ENCODE measurements at regions not wholly inside any gene's neighbourhood (a gene's known extent, or its start where the extent isn't known, plus 50 kb on each side); places are given as distances from the start of the nearest gene placed in this dataset.
A peak's percentile ranks its signal among the peaks of the same experiment; 100 is the strongest.
"Not testable (repeated sequence)": the region's sequence is repeated elsewhere in the genome, so short reads cannot be mapped to it uniquely, and the experiment has no call there.

DNA sequence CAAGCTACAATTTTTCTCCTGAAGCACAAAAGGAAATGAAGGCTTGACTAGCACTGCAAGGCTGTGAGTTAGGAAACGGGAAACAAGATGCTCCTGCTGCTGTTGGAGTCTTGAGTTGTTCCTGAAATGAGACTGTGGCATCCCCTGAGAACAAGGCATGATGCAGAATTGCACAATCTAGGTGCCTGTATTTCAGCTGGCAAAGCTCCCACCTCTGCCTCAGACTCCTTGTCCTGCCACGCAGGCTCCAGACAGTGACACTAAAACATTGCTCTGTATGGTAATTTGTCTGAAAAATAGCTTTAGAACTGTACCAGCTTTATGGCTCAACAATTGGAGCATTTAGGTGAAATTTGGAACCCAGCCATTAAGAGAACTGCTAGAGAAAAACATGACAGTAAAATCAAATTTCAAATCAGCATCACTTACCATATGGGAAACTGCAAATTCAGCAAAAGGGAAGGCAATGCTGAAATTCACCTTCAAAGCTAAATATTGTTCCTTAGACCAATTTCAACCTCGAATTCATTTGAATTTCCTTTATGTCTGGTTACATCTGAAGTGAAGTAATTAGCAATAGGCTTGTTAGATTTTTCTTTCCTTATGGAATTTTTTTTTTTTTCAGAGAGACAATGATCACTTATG lies 103.4 kb downstream of the MFAP3L start:
- Histone ChIP-seq H3K36me3 (no peaks in the 10 kb centered on the region), H3K27me3 (no peaks in the 10 kb centered on the region), H3K4me3 (replicated peaks in 1 of 3) (no peak overlapping the region), H3K27ac (no peak overlapping the region), H3K4me1 (no peaks in the 10 kb centered on the region), H3K9me3 (no peaks in the 10 kb centered on the region)
- intact Hi-C loops (cut with DNase I): no loop called here
- peak; percentile 5 to 13 for DNase-seq
- no peak for TF ChIP-seq POLR2A (IDR thresholded peaks at IDR 0.05)
- TF ChIP-seq, protein P1, sequence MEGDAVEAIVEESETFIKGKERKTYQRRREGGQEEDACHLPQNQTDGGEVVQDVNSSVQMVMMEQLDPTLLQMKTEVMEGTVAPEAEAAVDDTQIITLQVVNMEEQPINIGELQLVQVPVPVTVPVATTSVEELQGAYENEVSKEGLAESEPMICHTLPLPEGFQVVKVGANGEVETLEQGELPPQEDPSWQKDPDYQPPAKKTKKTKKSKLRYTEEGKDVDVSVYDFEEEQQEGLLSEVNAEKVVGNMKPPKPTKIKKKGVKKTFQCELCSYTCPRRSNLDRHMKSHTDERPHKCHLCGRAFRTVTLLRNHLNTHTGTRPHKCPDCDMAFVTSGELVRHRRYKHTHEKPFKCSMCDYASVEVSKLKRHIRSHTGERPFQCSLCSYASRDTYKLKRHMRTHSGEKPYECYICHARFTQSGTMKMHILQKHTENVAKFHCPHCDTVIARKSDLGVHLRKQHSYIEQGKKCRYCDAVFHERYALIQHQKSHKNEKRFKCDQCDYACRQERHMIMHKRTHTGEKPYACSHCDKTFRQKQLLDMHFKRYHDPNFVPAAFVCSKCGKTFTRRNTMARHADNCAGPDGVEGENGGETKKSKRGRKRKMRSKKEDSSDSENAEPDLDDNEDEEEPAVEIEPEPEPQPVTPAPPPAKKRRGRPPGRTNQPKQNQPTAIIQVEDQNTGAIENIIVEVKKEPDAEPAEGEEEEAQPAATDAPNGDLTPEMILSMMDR (IDR thresholded peaks at IDR 0.05): no peak
- 47 to 51% methylated on average over 3 of the region's 3 CpGs for WGBS, 2 donors

DNA sequence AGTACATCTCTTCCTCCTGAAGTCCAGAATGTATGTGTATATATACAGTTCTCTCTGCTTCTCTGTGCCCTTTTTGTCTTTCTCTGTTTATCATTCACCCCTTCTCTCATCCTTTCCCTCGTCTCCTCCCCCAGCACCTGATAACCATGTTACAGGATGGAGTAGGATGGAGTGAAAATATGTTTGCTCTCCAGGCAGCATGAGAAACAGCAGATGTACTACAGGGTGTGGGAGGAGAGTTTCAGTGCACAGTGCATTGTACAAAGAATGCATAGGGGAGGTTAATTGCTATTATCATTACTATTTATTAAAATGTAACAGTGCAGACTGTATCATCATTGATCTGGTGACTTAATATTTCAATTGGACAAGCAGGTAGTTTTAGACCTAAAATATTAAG lies 104.5 kb downstream of the MFAP3L start:
- Histone ChIP-seq H3K27ac (no peak overlapping the region), H3K4me3 (replicated peaks in 1 of 3) (no peak overlapping the region), H3K9me3 (no peaks in the 10 kb centered on the region), H3K36me3 (no peaks in the 10 kb centered on the region), H3K27me3 (no peaks in the 10 kb centered on the region), H3K4me1 (no peaks in the 10 kb centered on the region)
- whole genome bisulfite sequencing, 2 donors: 62 to 68% methylated on average over 1 of the region's 1 CpG
- TF ChIP-seq POLR2A (IDR thresholded peaks at IDR 0.05): no peak
- TF ChIP-seq, protein P1 (IDR thresholded peaks at IDR 0.05): no peak
- DNase-seq: no peak
- intact Hi-C loops (cut with DNase I): no loop called here

DNA sequence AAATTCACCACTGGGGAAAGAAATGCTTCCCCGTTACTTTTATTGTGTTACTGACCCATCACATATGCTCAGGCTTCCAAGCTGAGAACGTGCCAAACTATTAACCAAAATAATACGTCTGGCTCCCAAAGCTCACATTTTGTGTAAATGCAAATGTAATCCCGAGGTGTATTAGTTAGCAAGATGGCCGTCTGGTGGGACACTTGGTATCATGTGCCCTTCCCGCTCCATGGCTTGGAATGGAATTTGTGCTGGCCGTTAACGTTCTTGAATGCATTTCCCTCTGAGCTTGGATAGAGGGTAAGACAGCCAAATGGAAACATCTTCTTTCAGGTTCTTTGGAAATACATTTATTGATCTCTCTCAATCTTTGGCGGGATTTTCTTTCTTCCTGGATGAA lies 105.0 kb downstream of the MFAP3L start:
- Histone ChIP-seq H3K27me3 (no peaks in the 10 kb centered on the region), H3K4me1 (no peaks in the 10 kb centered on the region), H3K36me3 (no peaks in the 10 kb centered on the region), H3K9me3 (no peaks in the 10 kb centered on the region), H3K4me3 (replicated peaks in 1 of 3) (no peak overlapping the region), H3K27ac (no peak overlapping the region)
- intact Hi-C loops (cut with DNase I): no loop called here
- TF ChIP-seq POLR2A (IDR thresholded peaks at IDR 0.05): no peak
- TF ChIP-seq, protein P1 (IDR thresholded peaks at IDR 0.05): no peak
- no peak for DNase-seq
- WGBS, 2 donors: 81 to 87% methylated on average over 9 of the region's 9 CpGs

DNA sequence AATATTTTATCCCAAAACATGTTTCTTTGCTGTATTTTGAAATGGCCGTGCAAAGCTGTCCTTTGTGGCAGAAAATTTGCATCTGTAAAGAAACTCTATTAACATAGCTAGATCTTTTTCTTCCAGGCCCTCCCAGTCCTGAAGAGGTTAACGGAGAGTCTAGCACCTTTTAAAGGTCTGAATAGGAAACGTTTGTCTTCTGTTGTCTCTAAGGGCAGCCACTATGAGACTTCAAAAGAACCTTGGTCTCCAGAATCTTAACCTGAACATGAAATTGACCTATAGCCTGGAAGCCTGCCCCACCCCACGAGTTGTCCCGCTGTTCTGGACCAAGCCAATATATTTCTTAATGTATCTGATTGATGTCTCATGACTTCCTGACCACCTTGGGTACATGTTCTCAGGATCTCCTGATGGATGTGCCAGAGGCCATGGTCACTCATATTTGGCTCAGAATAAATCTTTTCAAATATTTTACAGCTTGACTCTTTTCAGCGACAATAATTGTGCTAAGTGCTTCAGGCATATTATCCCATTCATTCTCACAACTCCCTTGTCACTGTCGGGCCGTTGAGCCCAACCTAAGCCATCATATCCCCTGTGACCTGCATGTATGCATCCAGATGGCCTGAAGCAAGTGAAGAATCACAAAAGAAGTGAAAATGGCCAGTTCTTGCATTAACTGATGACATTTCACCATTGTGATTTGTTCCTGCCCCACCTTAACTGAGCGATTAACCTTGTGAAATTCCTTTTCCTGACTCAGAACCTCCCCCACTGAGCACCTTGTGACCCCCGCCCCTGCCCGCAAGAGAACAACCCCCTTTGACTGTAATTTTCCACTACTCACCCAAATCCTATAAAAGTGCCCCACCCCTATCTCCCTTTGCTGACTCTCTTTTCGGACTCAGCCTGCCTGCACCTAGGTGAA lies 106.7 kb downstream of the MFAP3L start:
- H3K27me3 ChIP-seq; H3K9me3 ChIP-seq; DNase-seq; H3K36me3 ChIP-seq; H3K4me3 ChIP-seq (replicated peaks in 1 of 3); intact Hi-C loops (cut with DNase I); H3K4me1 ChIP-seq; H3K27ac ChIP-seq: not testable (repeated sequence)
- WGBS, 2 donors: 45 to 72% methylated on average over 12 of the region's 12 CpGs

DNA sequence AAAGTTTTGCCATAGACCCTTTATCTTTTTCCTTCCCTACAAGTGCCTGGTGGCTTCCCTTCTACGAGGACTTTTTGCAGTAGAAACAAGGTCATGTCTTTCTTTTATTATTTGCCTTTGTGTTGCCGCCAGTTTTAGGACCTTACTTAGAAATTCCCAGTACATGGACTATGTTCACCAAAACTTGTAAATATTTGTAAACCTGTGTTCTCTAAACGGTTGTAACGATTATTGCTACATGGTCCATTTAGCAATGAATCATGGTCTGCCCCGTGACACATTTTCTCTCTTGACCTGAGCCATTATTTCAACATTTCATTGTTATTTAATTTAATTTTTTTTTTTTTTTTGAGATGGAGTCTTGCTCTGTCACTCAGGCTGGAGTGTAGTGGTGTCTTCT lies 110.7 kb downstream of the MFAP3L start:
- WGBS, 2 donors: 87 to 93% methylated on average over 5 of the region's 5 CpGs
- Histone ChIP-seq H3K27me3 (no peaks in the 10 kb centered on the region), H3K9me3 (no peaks in the 10 kb centered on the region), H3K36me3 (no peaks in the 10 kb centered on the region), H3K4me3 (replicated peaks in 1 of 3) (no peak overlapping the region), H3K27ac (no peak overlapping the region), H3K4me1 (no peaks in the 10 kb centered on the region)
- intact Hi-C loops (cut with DNase I): no loop called here
- no peak for TF ChIP-seq POLR2A (IDR thresholded peaks at IDR 0.05)
- TF ChIP-seq, protein P1 (IDR thresholded peaks at IDR 0.05): no peak
- no peak for DNase-seq

Measured in thyroid gland (tissue), 4 donors.